ENCODE measurements at regions not wholly inside any gene's neighbourhood (a gene's known extent, or its start where the extent isn't known, plus 50 kb on each side); places are given as distances from the start of the nearest gene placed in this dataset.

DNA sequence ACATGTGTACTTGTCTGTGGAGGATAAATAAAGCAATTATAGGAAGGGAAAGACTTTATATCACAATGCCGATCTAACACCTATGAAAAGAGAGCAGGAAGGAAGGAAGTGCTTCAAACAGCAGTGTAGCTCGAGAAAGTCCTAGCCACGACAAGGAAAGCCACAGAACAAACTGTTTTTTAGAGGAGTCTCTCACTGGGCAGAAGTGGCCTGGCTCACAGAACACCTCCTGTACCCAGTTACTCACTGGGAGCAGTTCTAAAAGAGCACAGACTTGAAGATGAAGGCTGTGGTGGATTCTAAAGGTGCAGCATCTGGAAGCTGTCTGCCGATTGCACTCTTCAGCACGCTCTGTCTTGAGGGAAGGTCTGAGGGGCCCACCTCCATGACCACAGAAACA, 248.8 kb upstream of the ATP11B start:
- no peak for TF ChIP-seq POLR2A (IDR thresholded peaks at IDR 0.05; ENCODE audit: low read length)
- no peak for TF ChIP-seq GATA1 (IDR thresholded peaks at IDR 0.05; ENCODE audit: low read depth, low read length)
- DNase-seq: no peak

DNA sequence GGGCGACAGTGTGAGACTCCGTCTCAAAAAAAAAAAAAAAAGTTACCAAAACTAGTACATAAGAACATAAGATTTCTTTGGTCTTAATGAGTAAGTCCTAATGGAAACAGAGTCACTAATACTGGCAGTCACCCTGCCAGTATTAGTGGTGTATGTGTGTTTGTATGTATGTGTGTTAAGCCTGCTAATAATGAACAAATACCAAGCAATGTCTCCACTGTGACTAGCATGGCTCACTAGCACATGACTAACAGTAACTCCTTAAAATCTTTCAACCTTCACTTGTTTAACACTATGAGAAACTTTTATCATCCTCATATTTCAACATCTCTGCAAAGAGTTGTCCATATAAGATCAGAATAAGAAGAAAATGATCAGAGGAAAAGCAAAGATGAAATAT, 231.0 kb upstream of the ATP11B start:
- TF ChIP-seq GATA1 (IDR thresholded peaks at IDR 0.05; ENCODE audit: low read depth, low read length) (no peak), POLR2A (IDR thresholded peaks at IDR 0.05; ENCODE audit: low read length) (no peak)

DNA sequence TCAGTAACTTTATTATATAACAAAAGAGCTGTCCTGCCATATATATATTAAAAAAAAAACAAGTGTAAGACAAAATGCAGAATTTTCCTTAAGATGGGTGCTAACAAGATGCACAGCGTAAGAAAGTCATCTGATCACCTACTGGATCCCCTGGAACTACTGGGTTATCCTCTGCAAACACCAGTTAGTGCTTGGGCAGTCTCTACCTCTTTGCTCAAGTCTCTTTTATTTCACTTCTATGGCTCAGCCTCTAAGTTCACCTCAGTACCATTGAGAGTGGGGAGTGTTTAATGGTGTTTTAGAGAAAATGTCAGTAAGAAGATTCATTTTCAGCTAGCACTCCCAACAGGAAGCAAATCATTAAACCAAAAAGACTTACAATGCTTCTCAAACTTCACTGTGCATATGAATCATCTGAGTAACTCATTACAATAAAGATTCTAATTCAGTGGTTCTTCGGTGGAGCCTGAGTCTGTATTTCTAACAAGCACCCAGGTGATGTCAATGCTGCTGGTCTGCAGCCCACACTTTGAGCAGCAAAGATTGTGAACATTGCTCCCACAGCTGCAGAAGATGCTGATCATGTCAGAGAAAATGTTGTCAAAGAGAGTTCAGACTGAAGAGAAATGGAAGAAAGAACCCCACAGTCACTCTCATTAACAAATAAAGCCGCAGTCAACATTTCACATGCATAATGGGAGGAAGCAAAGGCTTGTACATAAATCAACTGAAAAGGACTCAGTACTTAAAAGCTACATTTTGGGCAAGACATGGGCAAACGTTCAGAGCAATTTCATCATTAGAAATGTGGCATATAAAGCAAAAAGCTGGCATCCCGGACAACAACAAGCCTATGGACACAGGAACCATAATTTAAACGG, 227.1 kb upstream of the ATP11B start:
- no peak for DNase-seq
- no peak for TF ChIP-seq POLR2A (IDR thresholded peaks at IDR 0.05; ENCODE audit: low read length)
- no peak for TF ChIP-seq GATA1 (IDR thresholded peaks at IDR 0.05; ENCODE audit: low read depth, low read length)

More for the DNA sequence above, 231.0 kb upstream of the ATP11B start:
- DNase-seq: no peak

DNA sequence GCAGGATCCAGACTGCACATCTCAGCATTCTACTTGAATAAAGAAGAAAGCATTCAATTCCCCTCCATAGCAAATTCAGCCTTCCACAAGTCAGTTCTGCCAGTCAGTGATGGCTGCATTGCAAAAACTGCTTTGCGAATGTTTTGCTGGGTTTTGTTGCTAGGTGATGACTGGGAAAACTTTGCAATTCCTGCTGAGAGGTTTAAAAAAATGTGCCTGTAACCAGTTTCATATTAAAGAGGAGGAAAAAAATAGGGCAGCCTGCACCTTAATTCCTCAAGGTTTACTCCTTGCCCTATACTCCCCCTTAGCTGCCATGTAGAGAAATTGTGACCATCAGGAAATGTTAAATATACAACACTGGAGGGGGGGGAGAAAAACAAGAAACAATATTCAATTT, 225.6 kb upstream of the ATP11B start:
- no peak for DNase-seq
- TF ChIP-seq POLR2A (IDR thresholded peaks at IDR 0.05; ENCODE audit: low read length) (no peak), GATA1 (IDR thresholded peaks at IDR 0.05; ENCODE audit: low read depth, low read length) (no peak)

DNA sequence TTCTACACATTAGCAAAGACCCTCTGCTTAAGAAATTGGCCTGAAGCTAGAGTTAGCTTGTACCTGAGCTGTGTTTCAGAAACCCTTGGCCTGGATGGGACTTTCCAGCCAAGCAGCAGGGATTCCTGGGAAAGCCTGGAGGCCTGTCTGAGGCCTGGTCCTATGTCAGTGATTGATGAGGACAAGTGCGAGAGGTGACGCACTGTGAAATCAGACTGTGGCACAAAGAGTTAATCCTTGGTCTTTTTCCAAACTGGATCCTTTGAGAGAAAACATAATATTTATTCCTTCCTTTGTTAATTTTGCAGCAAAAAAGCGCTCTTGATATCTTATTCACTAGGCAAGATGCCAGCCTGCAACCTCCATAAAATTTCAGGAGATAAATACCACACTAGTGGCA, 225.0 kb upstream of the ATP11B start:
- no peak for TF ChIP-seq POLR2A (IDR thresholded peaks at IDR 0.05; ENCODE audit: low read length)
- no peak for TF ChIP-seq GATA1 (IDR thresholded peaks at IDR 0.05; ENCODE audit: low read depth, low read length)
- DNase-seq: no peak

DNA sequence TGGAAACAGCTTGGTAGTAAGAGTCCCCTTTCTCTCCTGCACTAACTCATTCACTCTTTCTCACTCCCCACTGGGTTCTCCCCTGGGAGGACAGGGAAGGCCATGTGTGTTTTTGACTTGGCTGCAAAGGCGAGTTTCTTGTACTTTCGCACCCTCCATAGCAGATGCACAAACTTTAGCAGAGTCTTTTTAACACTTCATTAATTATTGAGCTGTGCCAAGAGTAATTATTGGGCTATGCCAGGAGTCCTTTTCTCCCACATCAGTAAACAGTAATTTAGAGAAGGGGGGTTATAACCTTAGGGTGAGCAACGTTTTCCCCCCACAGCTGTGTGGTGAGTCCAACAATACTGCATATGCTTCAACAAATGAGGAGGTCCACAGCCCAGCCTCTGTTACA, 224.4 kb upstream of the ATP11B start:
- TF ChIP-seq GATA1 (IDR thresholded peaks at IDR 0.05; ENCODE audit: low read depth, low read length) (no peak), POLR2A (IDR thresholded peaks at IDR 0.05; ENCODE audit: low read length) (no peak)
- DNase-seq: no peak

DNA sequence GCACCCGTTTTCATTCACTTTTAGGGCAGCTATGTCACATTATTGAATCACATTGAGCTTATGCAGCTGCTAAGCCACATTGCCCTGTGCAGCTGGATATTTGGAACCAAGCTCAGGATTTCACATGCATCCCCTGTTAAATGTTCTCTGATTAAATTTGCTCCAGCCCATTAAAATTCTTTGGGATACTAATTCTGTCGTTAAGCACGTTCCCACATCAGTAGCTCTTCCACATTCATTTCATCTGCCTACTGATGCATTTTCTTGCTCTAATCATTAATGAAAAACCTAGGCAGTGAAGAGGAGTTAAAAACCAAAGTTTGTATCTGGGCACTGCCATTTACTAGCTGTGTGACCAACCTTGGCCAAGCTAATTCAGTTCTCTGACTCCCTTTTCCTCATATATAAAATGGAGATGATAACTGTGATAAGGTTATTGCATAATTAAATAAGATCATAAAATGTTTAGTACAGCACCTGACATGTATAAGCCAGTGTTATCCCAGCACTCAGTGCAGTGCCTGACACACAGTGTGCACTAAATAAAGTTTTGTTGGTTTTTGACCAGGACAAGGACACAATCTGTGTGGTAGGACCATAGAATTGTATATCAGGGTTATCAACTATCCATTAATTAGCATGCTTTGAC, 222.2 kb upstream of the ATP11B start:
- no peak for DNase-seq
- TF ChIP-seq GATA1 (IDR thresholded peaks at IDR 0.05; ENCODE audit: low read depth, low read length) (no peak), POLR2A (IDR thresholded peaks at IDR 0.05; ENCODE audit: low read length) (no peak)

DNA sequence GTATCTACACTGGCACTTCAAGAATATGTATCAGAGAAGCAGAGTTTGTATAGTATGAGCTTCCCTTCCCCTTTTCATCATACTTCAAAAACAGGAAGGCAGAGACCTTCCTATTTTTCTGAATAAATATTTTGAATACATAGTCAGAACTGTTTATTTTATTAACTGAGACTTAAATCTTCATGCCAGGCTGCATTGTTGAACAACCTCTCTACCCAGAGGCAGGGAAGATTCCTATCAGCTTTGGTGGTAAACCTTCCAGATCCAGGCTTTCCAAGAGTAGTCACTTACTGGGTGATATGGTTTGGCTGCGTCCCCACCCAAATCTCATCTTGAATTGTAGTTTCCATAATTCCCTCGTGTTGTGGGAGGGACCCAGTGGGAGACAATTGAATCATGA, 217.4 kb upstream of the ATP11B start:
- DNase-seq: no peak
- TF ChIP-seq GATA1 (IDR thresholded peaks at IDR 0.05; ENCODE audit: low read depth, low read length): no peak
- TF ChIP-seq POLR2A (IDR thresholded peaks at IDR 0.05; ENCODE audit: low read length): no peak

DNA sequence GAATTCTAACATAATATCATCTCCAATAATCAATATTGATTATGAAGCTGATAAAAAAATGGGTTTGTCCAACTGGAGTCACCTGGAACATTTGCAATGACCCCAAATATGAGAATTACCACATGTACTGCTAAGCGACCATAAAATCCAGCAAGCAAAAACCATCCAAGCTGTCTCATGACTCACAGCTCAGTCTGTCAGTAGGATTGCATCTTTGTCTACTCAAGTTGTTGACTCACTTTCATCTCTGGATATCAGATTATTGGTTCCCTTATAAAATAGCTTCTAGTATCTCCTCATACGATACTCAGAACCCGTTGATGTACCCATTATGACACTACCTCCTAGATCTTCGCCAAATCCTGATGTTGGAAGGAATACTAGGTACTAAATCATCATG, 209.8 kb upstream of the ATP11B start:
- DNase-seq: no peak
- no peak for TF ChIP-seq POLR2A (IDR thresholded peaks at IDR 0.05; ENCODE audit: low read length)
- no peak for TF ChIP-seq GATA1 (IDR thresholded peaks at IDR 0.05; ENCODE audit: low read depth, low read length)

DNA sequence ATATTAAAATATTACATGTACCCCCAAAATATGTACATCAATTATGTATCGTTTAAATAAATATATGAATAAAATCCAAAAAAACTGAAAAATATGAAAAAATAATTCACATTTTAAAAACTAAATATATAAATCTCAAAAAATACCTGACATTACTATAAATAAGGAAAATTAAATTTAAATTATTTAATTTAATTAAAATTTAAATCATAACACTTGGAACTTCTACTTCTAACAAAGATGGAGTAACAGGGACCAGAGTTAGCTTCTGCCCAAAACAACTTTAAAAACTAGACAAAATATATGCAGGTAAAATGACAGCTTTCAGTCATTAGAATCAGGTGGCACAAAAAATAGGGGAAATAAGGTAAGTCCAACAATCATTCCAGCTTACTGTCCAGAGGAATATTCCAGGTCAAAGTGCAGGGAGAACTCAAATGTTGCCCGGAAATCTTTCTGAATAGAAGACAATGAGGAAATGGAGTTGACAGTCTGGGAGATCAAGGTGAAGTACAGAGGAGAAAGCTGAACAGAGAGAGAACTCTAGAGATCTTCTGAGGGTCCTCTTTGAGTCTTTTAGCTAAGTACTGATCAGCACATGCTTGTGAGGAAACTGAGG, 207.7 kb upstream of the ATP11B start:
- TF ChIP-seq POLR2A (IDR thresholded peaks at IDR 0.05; ENCODE audit: low read length) (no peak), GATA1 (IDR thresholded peaks at IDR 0.05; ENCODE audit: low read depth, low read length) (no peak)
- DNase-seq: no peak

DNA sequence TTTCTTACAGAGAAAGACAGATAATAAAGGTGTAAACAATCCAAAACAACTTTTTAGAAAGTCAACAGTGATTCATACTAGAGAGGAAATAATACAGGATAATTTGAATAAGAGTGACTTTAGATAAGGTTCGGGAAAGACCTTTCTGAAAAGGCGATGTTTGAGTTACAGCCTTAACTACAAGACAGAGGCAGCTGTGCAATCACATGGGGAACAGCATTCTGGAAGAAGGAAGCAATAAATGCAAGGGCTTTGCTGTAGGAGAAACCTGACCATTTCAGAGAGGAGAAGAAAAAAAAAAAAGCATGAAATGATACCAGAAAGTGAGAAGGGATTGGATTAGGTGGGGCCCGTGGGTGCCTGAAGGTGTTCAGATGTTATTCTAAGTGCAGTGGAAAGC, 200.6 kb upstream of the ATP11B start:
- no peak for DNase-seq
- TF ChIP-seq POLR2A (IDR thresholded peaks at IDR 0.05; ENCODE audit: low read length) (no peak), GATA1 (IDR thresholded peaks at IDR 0.05; ENCODE audit: low read depth, low read length) (no peak)

DNA sequence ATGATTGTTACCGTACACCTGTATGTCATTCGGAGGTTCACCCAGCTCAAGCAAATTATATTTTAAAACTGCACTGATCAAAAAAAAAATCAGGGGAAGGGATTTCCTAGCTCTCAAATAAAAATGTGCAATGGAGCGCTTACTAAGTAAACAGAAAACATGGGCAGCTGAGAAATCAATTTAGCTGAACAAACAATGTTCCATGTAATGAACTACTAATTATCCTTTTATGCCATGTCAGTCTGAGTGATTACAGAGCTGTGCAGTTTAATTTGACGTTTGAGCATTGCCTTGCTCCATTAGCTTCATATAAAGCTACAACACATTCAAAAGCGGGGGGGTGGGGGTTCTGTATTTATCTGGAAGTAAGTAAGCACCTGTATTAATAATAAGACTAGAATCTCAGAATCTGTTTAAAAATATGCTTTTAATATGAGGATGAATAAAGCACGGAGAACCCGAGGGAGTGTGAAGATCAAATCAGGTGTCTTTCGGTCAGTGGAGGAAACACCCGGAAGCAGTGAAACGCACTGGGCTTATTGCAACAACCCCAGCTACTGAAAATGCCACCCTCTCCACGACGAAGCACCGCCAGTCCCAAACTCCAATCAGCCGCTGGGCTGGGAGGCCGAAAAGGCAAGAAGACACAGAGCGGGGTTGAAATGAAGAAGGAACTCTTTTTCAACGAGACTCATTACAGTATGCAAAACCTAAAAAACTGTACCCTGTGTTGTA, 196.5 kb upstream of the ATP11B start:
- TF ChIP-seq POLR2A (IDR thresholded peaks at IDR 0.05; ENCODE audit: low read length): no peak
- TF ChIP-seq GATA1 (IDR thresholded peaks at IDR 0.05; ENCODE audit: low read depth, low read length): no peak
- no peak for DNase-seq

DNA sequence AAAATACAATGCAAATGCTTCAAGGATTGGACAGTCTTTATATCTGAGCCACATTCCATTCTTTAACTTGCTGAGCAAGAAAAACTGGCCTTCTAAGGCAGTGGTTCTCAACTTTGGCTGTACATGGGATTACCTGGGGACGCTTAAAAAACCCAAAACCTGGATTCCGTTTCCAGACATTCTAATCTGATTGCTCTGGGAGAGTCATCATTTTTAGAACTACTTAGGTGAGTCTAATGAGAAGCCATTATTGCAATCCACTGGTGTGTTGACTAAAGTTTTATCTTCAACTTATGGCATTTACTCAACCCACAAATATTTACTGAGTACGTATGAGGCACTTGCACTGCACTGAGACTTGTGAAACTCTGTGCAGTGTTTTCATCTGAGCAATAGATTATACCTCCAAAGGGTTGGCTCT, 195.7 kb upstream of the ATP11B start:
- no peak for TF ChIP-seq GATA1 (IDR thresholded peaks at IDR 0.05; ENCODE audit: low read depth, low read length)
- TF ChIP-seq POLR2A (IDR thresholded peaks at IDR 0.05; ENCODE audit: low read length): no peak
- DNase-seq: no peak

DNA sequence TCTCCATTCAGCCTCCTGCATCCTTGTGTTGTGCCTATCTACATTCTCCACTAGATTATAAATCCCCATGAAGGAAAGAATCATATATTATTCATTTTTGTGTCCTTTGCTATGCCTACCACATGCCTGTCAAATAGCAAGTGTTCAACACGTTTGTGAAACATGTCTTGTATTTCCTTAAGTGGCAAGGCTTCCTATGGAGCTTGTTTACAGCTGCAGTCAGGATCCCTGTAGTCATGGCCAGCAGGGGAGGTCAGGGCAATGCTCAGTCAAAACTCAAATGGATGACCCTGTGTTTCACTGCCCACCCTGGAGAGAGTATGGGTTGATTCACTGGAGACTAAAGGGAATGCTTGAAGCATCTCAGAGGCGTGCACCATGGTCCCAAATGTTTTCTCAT, 191.7 kb upstream of the ATP11B start:
- DNase-seq: no peak
- TF ChIP-seq GATA1 (IDR thresholded peaks at IDR 0.05; ENCODE audit: low read depth, low read length) (no peak), POLR2A (IDR thresholded peaks at IDR 0.05; ENCODE audit: low read length) (no peak)
